Neural progenitor cell (in vitro differentiated cells): ENCODE measurements at regions not wholly inside any gene's neighbourhood (a gene's known extent, or its start where the extent isn't known, plus 50 kb on each side); places are given as distances from the start of the nearest gene placed in this dataset.

Experiments used
- DNase-seq: peaks from one replicate; pipeline ENCODE4 v3.0.0-alpha.2; 2016; ENCODE audit warnings: low spot score
- H2AFZ ChIP-seq: fragments of 200-600 bp; sonication (generic); replicated peaks from 2 replicates; pipeline ENCODE4 v1.6.1; 2016; ENCODE audit warnings: antibody characterized with exemption
- H3F3A ChIP-seq: fragments of 200-600 bp; sonication (generic); 2 replicates; pipeline ENCODE4 v1.6.1; 2016; ENCODE audit warnings: antibody characterized with exemption, low read depth
- H3K27ac ChIP-seq: fragments of 200-600 bp; sonication (generic); 2 replicates; pipeline ENCODE4 v1.5.1; 2016; ENCODE audit warnings: mild to moderate bottlenecking
- H3K27me3 ChIP-seq: fragments of 200-600 bp; sonication (generic); 2 replicates; pipeline ENCODE4 v1.6.1; 2016; ENCODE audit warnings: mild to moderate bottlenecking, moderate library complexity
- H3K36me3 ChIP-seq: fragments of 200-600 bp; sonication (generic); 2 replicates; pipeline ENCODE4 v1.5.1; 2016
- H3K4me1 ChIP-seq: fragments of 200-600 bp; sonication (generic); 2 replicates; pipeline ENCODE4 v1.6.1; 2016; ENCODE audit warnings: mixed run types
- H3K4me2 ChIP-seq: fragments of 200-600 bp; sonication (generic); 2 replicates; pipeline ENCODE4 v1.6.1; 2016
- H3K4me3 ChIP-seq: fragments of 200-600 bp; sonication (generic); 2 replicates; pipeline ENCODE4 v1.5.1; 2016
- H3K79me2 ChIP-seq: fragments of 200-600 bp; sonication (generic); 2 replicates; pipeline ENCODE4 v1.6.1; 2016; ENCODE audit warnings: low read depth
- H3K9ac ChIP-seq: fragments of 200-600 bp; sonication (generic); 2 replicates; pipeline ENCODE4 v1.6.1; 2016
- H3K9me3 ChIP-seq: fragments of 200-600 bp; sonication (generic); 2 replicates; pipeline ENCODE4 v1.5.1; 2016; ENCODE audit warnings: low read depth
- H4K20me1 ChIP-seq: fragments of 200-600 bp; sonication (generic); 2 replicates; pipeline ENCODE4 v1.6.1; 2016; ENCODE audit warnings: low read depth
- H3K27ac Mint-ChIP-seq: 3 replicates; pipeline ENCODE4 v1.8.0; 2021; ENCODE audit warnings: mixed read lengths
- H3K27me3 Mint-ChIP-seq: 2 replicates; pipeline ENCODE4 v1.8.0; 2022; ENCODE audit warnings: low read depth, mild to moderate bottlenecking, inconsistent platforms, moderate library complexity, mixed read lengths; ENCODE audit not compliant: insufficient read depth
- H3K36me3 Mint-ChIP-seq: 3 replicates; pipeline ENCODE4 v1.8.0; 2021; ENCODE audit warnings: mixed read lengths
- H3K4me1 Mint-ChIP-seq: 3 replicates; pipeline ENCODE4 v1.8.0; 2021; ENCODE audit warnings: mixed read lengths
- H3K4me3 Mint-ChIP-seq: 3 replicates; pipeline ENCODE4 v1.8.0; 2021; ENCODE audit warnings: mild to moderate bottlenecking, moderate library complexity, mixed read lengths
- H3K9me3 Mint-ChIP-seq: 3 replicates; pipeline ENCODE4 v1.8.0; 2020; ENCODE audit warnings: mixed read lengths
- CTCF ChIP-seq: fragments of 200-600 bp; sonication (generic); IDR thresholded peaks from 2 replicates; pipeline ENCODE4 v1.5.1; 2017; ENCODE audit warnings: antibody characterized with exemption, mild to moderate bottlenecking
- EZH2 ChIP-seq: fragments of 200-600 bp; sonication (generic); IDR thresholded peaks from 2 replicates; pipeline ENCODE4 v1.6.1; 2017; ENCODE audit warnings: antibody characterized with exemption, mild to moderate bottlenecking, moderate library complexity
- EZH2phosphoT487 ChIP-seq: fragments of 200-600 bp; sonication (generic); IDR thresholded peaks from 2 replicates; pipeline ENCODE4 v1.6.1; 2017; ENCODE audit warnings: antibody characterized with exemption

- Histone ChIP-seq H3K27me3 (no peaks in the 10 kb centered on the region), H3K9ac (no peak overlapping the region), H3K79me2 (no peaks in the 10 kb centered on the region), H3K4me2 (no peak overlapping the region), H4K20me1 (no peaks in the 10 kb centered on the region), H2AFZ (peak overlapping the region; percentile 63), H3K9me3 (no peaks in the 10 kb centered on the region), H3K27ac (no peak overlapping the region), H3K4me3 (no peak overlapping the region), H3K36me3 (no peaks in the 10 kb centered on the region), H3F3A (peaks cover 29% of the 10 kb centered on the region), H3K4me1 (peaks cover 26% of the 10 kb centered on the region)
- Mint-ChIP-seq H3K4me3 (no peak overlapping the region), H3K27me3 (no peaks in the 10 kb centered on the region), H3K4me1 (peaks cover 14% of the 10 kb centered on the region), H3K9me3 (peaks cover 2% of the 10 kb centered on the region), H3K27ac (no peak overlapping the region), H3K36me3 (no peaks in the 10 kb centered on the region)
- DNase-seq = no peak
- no peak for TF ChIP-seq CTCF
- no peak for TF ChIP-seq EZH2
- no peak for TF ChIP-seq EZH2phosphoT487
Observed at GRCh38 chr3:181791056-181791955, 79.6 kb downstream of the SOX2 start.

GRCh38 chr3:181793006-181793405 lies 81.3 kb downstream of the SOX2 start:
- Histone ChIP-seq H3K4me2 (no peak overlapping the region), H4K20me1 (no peaks in the 10 kb centered on the region), H3K79me2 (no peaks in the 10 kb centered on the region), H3K27ac (no peak overlapping the region), H3K9ac (no peak overlapping the region), H3F3A (peaks cover 35% of the 10 kb centered on the region), H3K4me3 (no peak overlapping the region), H3K4me1 (peaks cover 31% of the 10 kb centered on the region), H3K27me3 (no peaks in the 10 kb centered on the region), H3K9me3 (no peaks in the 10 kb centered on the region), H2AFZ (peak overlapping the region; percentile 64), H3K36me3 (no peaks in the 10 kb centered on the region)
- Mint-ChIP-seq H3K4me1 (peaks cover 27% of the 10 kb centered on the region), H3K27ac (no peak overlapping the region), H3K36me3 (no peaks in the 10 kb centered on the region), H3K27me3 (no peaks in the 10 kb centered on the region), H3K4me3 (no peak overlapping the region), H3K9me3 (no peaks in the 10 kb centered on the region)
- DNase-seq = no peak
- no peak for TF ChIP-seq EZH2phosphoT487

- Histone ChIP-seq H2AFZ (peak overlapping the region; percentile 87), H3K36me3 (no peaks in the 10 kb centered on the region), H3K79me2 (no peaks in the 10 kb centered on the region), H3K9ac (no peak overlapping the region), H3K27ac (peak overlapping the region; percentile 90), H3F3A (peaks cover 35% of the 10 kb centered on the region), H3K4me3 (no peak overlapping the region), H3K4me2 (peak overlapping the region; percentile 56), H3K9me3 (no peaks in the 10 kb centered on the region), H3K27me3 (no peaks in the 10 kb centered on the region), H4K20me1 (no peaks in the 10 kb centered on the region), H3K4me1 (peaks cover 31% of the 10 kb centered on the region)
- H3K27me3 Mint-ChIP-seq = peaks cover 3% of the 10 kb centered on the region
- H3K36me3 Mint-ChIP-seq = no peaks in the 10 kb centered on the region
- peak; percentile 54 for DNase-seq
- H3K27ac Mint-ChIP-seq = peak overlapping the region; percentile 31
- no peak overlapping the region for H3K4me3 Mint-ChIP-seq
- TF ChIP-seq CTCF (no peak), EZH2 (no peak), EZH2phosphoT487 (no peak)
- no peaks in the 10 kb centered on the region for H3K9me3 Mint-ChIP-seq
- peaks cover 28% of the 10 kb centered on the region for H3K4me1 Mint-ChIP-seq
Observed at GRCh38 chr3:181794011-181794790, 82.5 kb downstream of the SOX2 start.
